ENCODE measurements at regions not wholly inside any gene's neighbourhood (a gene's known extent, or its start where the extent isn't known, plus 50 kb on each side); places are given as distances from the start of the nearest gene placed in this dataset.

DNA sequence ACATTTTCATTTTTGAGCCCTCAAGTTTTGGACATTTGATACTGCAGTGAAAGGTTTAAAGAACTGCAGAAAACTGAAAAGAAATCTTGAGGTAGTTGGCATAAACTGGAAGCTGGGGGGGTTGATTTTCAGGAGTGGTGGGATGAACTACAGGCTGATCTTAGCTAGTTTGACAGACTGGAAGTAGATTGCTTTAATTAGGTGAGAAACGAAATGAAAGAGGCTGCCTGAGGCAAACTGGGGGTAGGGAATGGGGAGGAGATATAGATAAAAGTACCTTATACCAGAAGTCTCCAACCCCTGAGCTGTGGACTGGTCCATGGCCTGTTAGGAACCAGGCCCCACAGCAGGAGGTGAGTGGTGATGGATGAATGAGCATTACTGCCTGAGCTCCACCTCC lies 101.4 kb upstream of the SPEF2 start:
- Histone ChIP-seq H3F3A (ENCODE audit: insufficient read depth) (no peaks in the 10 kb centered on the region), H3K9ac (ENCODE audit: low read length) (no peak overlapping the region), H3K27ac (ENCODE audit: low read depth, low read length) (no peak overlapping the region), H3K4me3 (ENCODE audit: insufficient read depth, low read length, poor library complexity, severe bottlenecking) (no peak overlapping the region), H3K36me3 (ENCODE audit: low read length) (no peaks in the 10 kb centered on the region), H3K9me3 (ENCODE audit: insufficient read depth, low read length) (no peaks in the 10 kb centered on the region), H3K27me3 (ENCODE audit: low read length) (no peaks in the 10 kb centered on the region), H4K20me1 (ENCODE audit: low read depth, low read length) (no peaks in the 10 kb centered on the region), H3K9me2 (replicated peaks; ENCODE audit: insufficient read depth, low read length) (no peaks in the 10 kb centered on the region), H3K79me2 (ENCODE audit: insufficient read depth, low read length) (no peaks in the 10 kb centered on the region), H2AFZ (ENCODE audit: low read depth, low read length, severe bottlenecking) (no peak overlapping the region), H3K4me2 (ENCODE audit: low read depth, low read length, poor library complexity, severe bottlenecking) (no peak overlapping the region)
- TF ChIP-seq EZH2phosphoT487 (conservative IDR thresholded peaks at IDR 0.05; ENCODE audit: low read length) = no peak
- TF ChIP-seq, protein P1, sequence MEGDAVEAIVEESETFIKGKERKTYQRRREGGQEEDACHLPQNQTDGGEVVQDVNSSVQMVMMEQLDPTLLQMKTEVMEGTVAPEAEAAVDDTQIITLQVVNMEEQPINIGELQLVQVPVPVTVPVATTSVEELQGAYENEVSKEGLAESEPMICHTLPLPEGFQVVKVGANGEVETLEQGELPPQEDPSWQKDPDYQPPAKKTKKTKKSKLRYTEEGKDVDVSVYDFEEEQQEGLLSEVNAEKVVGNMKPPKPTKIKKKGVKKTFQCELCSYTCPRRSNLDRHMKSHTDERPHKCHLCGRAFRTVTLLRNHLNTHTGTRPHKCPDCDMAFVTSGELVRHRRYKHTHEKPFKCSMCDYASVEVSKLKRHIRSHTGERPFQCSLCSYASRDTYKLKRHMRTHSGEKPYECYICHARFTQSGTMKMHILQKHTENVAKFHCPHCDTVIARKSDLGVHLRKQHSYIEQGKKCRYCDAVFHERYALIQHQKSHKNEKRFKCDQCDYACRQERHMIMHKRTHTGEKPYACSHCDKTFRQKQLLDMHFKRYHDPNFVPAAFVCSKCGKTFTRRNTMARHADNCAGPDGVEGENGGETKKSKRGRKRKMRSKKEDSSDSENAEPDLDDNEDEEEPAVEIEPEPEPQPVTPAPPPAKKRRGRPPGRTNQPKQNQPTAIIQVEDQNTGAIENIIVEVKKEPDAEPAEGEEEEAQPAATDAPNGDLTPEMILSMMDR (IDR thresholded peaks at IDR 0.05; ENCODE audit: insufficient read depth, low read length, poor library complexity, severe bottlenecking) = no peak

DNA sequence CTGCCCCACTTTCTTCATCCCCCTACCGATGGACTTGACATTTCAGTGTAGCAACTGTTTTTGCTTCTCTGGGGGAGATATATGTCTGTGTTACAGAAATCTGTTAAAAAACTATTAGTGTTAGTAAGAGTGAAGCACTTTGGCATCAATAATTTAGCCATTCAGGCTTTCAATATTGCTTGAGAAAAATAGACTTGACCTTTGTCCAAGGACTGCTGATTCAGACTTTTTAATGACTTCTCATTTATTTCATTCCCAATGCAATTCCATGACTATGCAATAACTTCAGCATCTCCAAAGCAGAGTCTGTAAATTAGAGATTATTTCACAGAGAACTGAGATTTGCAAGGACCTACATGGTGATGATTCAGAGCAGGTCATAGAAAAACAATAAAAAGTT lies 104.1 kb upstream of the SPEF2 start:
- Histone ChIP-seq H2AFZ (ENCODE audit: low read depth, low read length, severe bottlenecking) (no peak overlapping the region), H3K4me3 (ENCODE audit: insufficient read depth, low read length, poor library complexity, severe bottlenecking) (no peak overlapping the region), H3F3A (ENCODE audit: insufficient read depth) (no peaks in the 10 kb centered on the region), H4K20me1 (ENCODE audit: low read depth, low read length) (no peaks in the 10 kb centered on the region), H3K9me2 (replicated peaks; ENCODE audit: insufficient read depth, low read length) (no peaks in the 10 kb centered on the region), H3K27me3 (ENCODE audit: low read length) (no peaks in the 10 kb centered on the region), H3K9me3 (ENCODE audit: insufficient read depth, low read length) (no peaks in the 10 kb centered on the region), H3K36me3 (ENCODE audit: low read length) (no peaks in the 10 kb centered on the region), H3K9ac (ENCODE audit: low read length) (no peak overlapping the region), H3K79me2 (ENCODE audit: insufficient read depth, low read length) (no peaks in the 10 kb centered on the region), H3K4me2 (ENCODE audit: low read depth, low read length, poor library complexity, severe bottlenecking) (no peak overlapping the region), H3K27ac (ENCODE audit: low read depth, low read length) (no peak overlapping the region)
- TF ChIP-seq EZH2phosphoT487 (conservative IDR thresholded peaks at IDR 0.05; ENCODE audit: low read length) = no peak
- TF ChIP-seq, protein P1 (IDR thresholded peaks at IDR 0.05; ENCODE audit: insufficient read depth, low read length, poor library complexity, severe bottlenecking) = no peak

DNA sequence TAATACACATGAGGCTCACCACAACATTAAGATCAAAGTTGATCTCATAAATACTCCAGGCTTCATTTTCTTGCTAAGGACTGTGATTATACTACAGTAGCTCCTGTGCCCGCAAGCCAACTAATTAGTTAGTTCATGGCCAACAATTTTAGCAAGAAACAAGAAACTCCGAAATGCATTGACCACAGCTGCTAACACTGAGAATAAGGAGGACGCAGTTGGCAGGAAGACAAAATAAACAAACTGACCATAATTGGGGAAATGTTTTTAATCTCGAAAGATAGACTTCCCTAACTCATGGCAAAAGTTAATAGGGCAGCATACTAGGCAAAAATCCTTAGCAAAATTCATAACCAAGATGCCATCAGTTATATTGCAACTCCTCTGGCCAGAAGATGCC lies 115.5 kb upstream of the SPEF2 start:
- TF ChIP-seq, protein P1 (IDR thresholded peaks at IDR 0.05; ENCODE audit: insufficient read depth, low read length, poor library complexity, severe bottlenecking) = no peak
- TF ChIP-seq EZH2phosphoT487 (conservative IDR thresholded peaks at IDR 0.05; ENCODE audit: low read length) = no peak
- no peak overlapping the region for H3K9ac ChIP-seq (ENCODE audit: low read length)

More for the DNA sequence above, 115.5 kb upstream of the SPEF2 start:
- Histone ChIP-seq H4K20me1 (ENCODE audit: low read depth, low read length) (no peaks in the 10 kb centered on the region), H3K9me2 (replicated peaks; ENCODE audit: insufficient read depth, low read length) (no peaks in the 10 kb centered on the region), H3F3A (ENCODE audit: insufficient read depth) (no peaks in the 10 kb centered on the region), H3K27me3 (ENCODE audit: low read length) (no peaks in the 10 kb centered on the region), H3K36me3 (ENCODE audit: low read length) (no peaks in the 10 kb centered on the region), H3K4me3 (ENCODE audit: insufficient read depth, low read length, poor library complexity, severe bottlenecking) (no peak overlapping the region), H3K27ac (ENCODE audit: low read depth, low read length) (no peak overlapping the region), H3K9me3 (ENCODE audit: insufficient read depth, low read length) (peaks cover 5% of the 10 kb centered on the region; the same call in 1 of the 2 replicates), H2AFZ (ENCODE audit: low read depth, low read length, severe bottlenecking) (no peak overlapping the region), H3K4me2 (ENCODE audit: low read depth, low read length, poor library complexity, severe bottlenecking) (no peak overlapping the region), H3K79me2 (ENCODE audit: insufficient read depth, low read length) (no peaks in the 10 kb centered on the region)
